Neural cell (in vitro differentiated cells): ENCODE measurements at regions not wholly inside any gene's neighbourhood (a gene's known extent, or its start where the extent isn't known, plus 50 kb on each side); places are given as distances from the start of the nearest gene placed in this dataset.

Source experiments
- H2AFZ ChIP-seq: fragments of 200-600, 300-800 bp; sonication (generic), shearing (Covaris generic); 2 replicates; pipeline ENCODE4 v1.6.0; 2014; ENCODE audit warnings: low read depth, mild to moderate bottlenecking, antibody characterized with exemption, low read length, moderate library complexity
- H3F3A ChIP-seq: fragments of 200-600 bp; shearing (Covaris generic); 2 replicates; pipeline ENCODE4 v1.6.1; 2016; ENCODE audit warnings: mild to moderate bottlenecking, moderate library complexity, mixed read lengths, antibody characterized with exemption, low read length; ENCODE audit not compliant: insufficient read depth, poor library complexity, severe bottlenecking
- H3K27ac ChIP-seq: fragments of 200-600, 300-800 bp; sonication (generic), shearing (Covaris generic); 2 replicates; pipeline ENCODE4 v1.5.1; 2014; ENCODE audit warnings: mild to moderate bottlenecking, low read length, moderate library complexity
- H3K27me3 ChIP-seq: fragments of 300-800, 200-600 bp; sonication (generic), shearing (Covaris generic); 2 replicates; pipeline ENCODE4 v1.6.0; 2014; ENCODE audit warnings: mild to moderate bottlenecking, low read depth, low read length, moderate library complexity; ENCODE audit not compliant: insufficient read depth
- H3K36me3 ChIP-seq: fragments of 300-800, 200-600 bp; sonication (generic), shearing (Covaris generic); 2 replicates; pipeline ENCODE4 v1.5.1; 2014; ENCODE audit warnings: mild to moderate bottlenecking, antibody characterized with exemption, low read length, moderate library complexity; ENCODE audit not compliant: insufficient read depth
- H3K4me2 ChIP-seq: fragments of 300-800, 200-600 bp; sonication (generic), shearing (Covaris generic); 2 replicates; pipeline ENCODE4 v1.6.0; 2014; ENCODE audit warnings: mild to moderate bottlenecking, low read length
- H3K4me3 ChIP-seq: fragments of 300-800, 200-600 bp; sonication (generic), shearing (Covaris generic); 2 replicates; pipeline ENCODE4 v1.5.1; 2014; ENCODE audit warnings: mild to moderate bottlenecking, low read length, moderate library complexity
- H3K79me2 ChIP-seq: fragments of 200-600 bp; shearing (Covaris generic); replicated peaks from 2 replicates; pipeline ENCODE4 v1.6.0; 2014; ENCODE audit warnings: mild to moderate bottlenecking, low read length, moderate library complexity; ENCODE audit not compliant: insufficient read depth
- H3K9ac ChIP-seq: fragments of 300-800, 200-600 bp; sonication (generic), shearing (Covaris generic); 2 replicates; pipeline ENCODE4 v1.6.1; 2016; ENCODE audit warnings: mild to moderate bottlenecking, low read length, mixed read lengths
- H3K9me2 ChIP-seq: fragments of 200-600 bp; shearing (Covaris generic); 2 replicates; pipeline ENCODE4 v1.6.1; 2016; ENCODE audit warnings: mild to moderate bottlenecking, low read length, mixed read lengths; ENCODE audit not compliant: insufficient read depth
- H3K9me3 ChIP-seq: fragments of 200-600, 300-800 bp; sonication (generic), shearing (Covaris generic); 2 replicates; pipeline ENCODE4 v1.6.1; 2016; ENCODE audit warnings: mild to moderate bottlenecking, mixed run types, low read length, moderate library complexity, mixed read lengths
- H4K20me1 ChIP-seq: fragments of 200-600 bp; shearing (Covaris generic); 2 replicates; pipeline ENCODE4 v1.6.1; 2016; ENCODE audit warnings: mild to moderate bottlenecking, mixed run types; ENCODE audit not compliant: insufficient read depth
- CTCF ChIP-seq: fragments of 450-650 bp; IDR thresholded peaks from 2 replicates; pipeline ENCODE4 v1.5.1; 2014; ENCODE audit warnings: antibody characterized with exemption, mild to moderate bottlenecking, moderate library complexity; ENCODE audit not compliant: poor library complexity, severe bottlenecking
- EP300 ChIP-seq: fragments of 450-650 bp; conservative IDR thresholded peaks from 2 replicates; pipeline ENCODE4 v1.6.1; 2014; ENCODE audit warnings: antibody characterized with exemption, mild to moderate bottlenecking, moderate library complexity; ENCODE audit not compliant: poor library complexity, severe bottlenecking
- EZH2 ChIP-seq: fragments of 200-600, 300-800 bp; shearing (Covaris generic), sonication (generic); IDR thresholded peaks from 2 replicates; pipeline ENCODE4 v1.6.1; 2014; ENCODE audit warnings: antibody characterized with exemption, low read length, borderline replicate concordance, mild to moderate bottlenecking; ENCODE audit not compliant: insufficient read depth, poor library complexity, severe bottlenecking
- MXI1 ChIP-seq: fragments of 450-650 bp; conservative IDR thresholded peaks from 2 replicates; pipeline ENCODE4 v1.6.1; 2014; ENCODE audit warnings: antibody characterized with exemption, mild to moderate bottlenecking; ENCODE audit not compliant: poor library complexity, severe bottlenecking
- POLR2AphosphoS5 ChIP-seq: IDR thresholded peaks from 2 replicates; pipeline ENCODE4 v1.6.1; 2012
- RAD21 ChIP-seq: fragments of 450-650 bp; conservative IDR thresholded peaks from 2 replicates; pipeline ENCODE4 v1.6.1; 2014; ENCODE audit warnings: antibody characterized with exemption, mild to moderate bottlenecking, moderate library complexity
- REST ChIP-seq: IDR thresholded peaks from 2 replicates; pipeline ENCODE4 v1.6.1; 2012; ENCODE audit warnings: borderline replicate concordance
- SMC3 ChIP-seq: fragments of 450-650 bp; conservative IDR thresholded peaks from 2 replicates; pipeline ENCODE4 v1.6.1; 2014; ENCODE audit warnings: antibody characterized with exemption, mild to moderate bottlenecking, moderate library complexity; ENCODE audit not compliant: poor library complexity
- TAF1 ChIP-seq: IDR thresholded peaks from 2 replicates; pipeline ENCODE4 v1.6.1; 2012; ENCODE audit warnings: low read depth

GRCh38 chr20:24139846-24140245 lies 151.3 kb upstream of the GGTLC1 start:
- no peaks in the 10 kb centered on the region for H3K27me3 ChIP-seq
- H3K79me2 ChIP-seq, result no peaks in the 10 kb centered on the region
- no peaks in the 10 kb centered on the region for H3K9me3 ChIP-seq
- TF ChIP-seq MXI1 (no peak), RAD21 (no peak), EZH2 (no peak)
- no peaks in the 10 kb centered on the region for H3K36me3 ChIP-seq
- H3K9me2 ChIP-seq, result no peaks in the 10 kb centered on the region
- no peaks in the 10 kb centered on the region for H3F3A ChIP-seq
- H2AFZ ChIP-seq, result no peak overlapping the region
- no peaks in the 10 kb centered on the region for H4K20me1 ChIP-seq
- no peak overlapping the region for H3K27ac ChIP-seq
- H3K9ac ChIP-seq, result no peak overlapping the region
- H3K4me3 ChIP-seq, result no peak overlapping the region
- no peak overlapping the region for H3K4me2 ChIP-seq

- Histone ChIP-seq H3K9me2 (no peaks in the 10 kb centered on the region), H3K27me3 (no peaks in the 10 kb centered on the region), H4K20me1 (no peaks in the 10 kb centered on the region), H3K9ac (no peak overlapping the region), H3K27ac (no peak overlapping the region), H3K79me2 (no peaks in the 10 kb centered on the region), H3K4me2 (no peak overlapping the region), H3K4me3 (no peak overlapping the region), H2AFZ (no peak overlapping the region), H3K36me3 (no peaks in the 10 kb centered on the region), H3F3A (no peaks in the 10 kb centered on the region), H3K9me3 (no peaks in the 10 kb centered on the region)
- no peak for TF ChIP-seq POLR2AphosphoS5
- no peak for TF ChIP-seq EZH2
- TF ChIP-seq TAF1, result no peak
- no peak for TF ChIP-seq REST
- no peak for TF ChIP-seq RAD21
- TF ChIP-seq EP300, result no peak
- no peak for TF ChIP-seq MXI1
- TF ChIP-seq SMC3, result no peak
- TF ChIP-seq CTCF, result no peak
Observed at GRCh38 chr20:24138951-24139350, 150.4 kb upstream of the GGTLC1 start.
